Mononuclear cell (primary cell): ENCODE measurements at regions not wholly inside any gene's neighbourhood (a gene's known extent, or its start where the extent isn't known, plus 50 kb on each side); places are given as distances from the start of the nearest gene placed in this dataset.

Experiments used
- H3K27me3 ChIP-seq: 2 replicates; pipeline ENCODE4 v1.6.0; 2011; ENCODE audit warnings: low read length, control low read depth; ENCODE audit not compliant: insufficient read depth
- H3K4me1 ChIP-seq: 2 replicates; pipeline ENCODE4 v1.5.1; 2011; ENCODE audit warnings: mild to moderate bottlenecking, low read length, control low read depth; ENCODE audit not compliant: insufficient read depth
- H3K4me3 ChIP-seq: 2 replicates; pipeline ENCODE4 v1.5.1; 2011; ENCODE audit warnings: mild to moderate bottlenecking, low read length, moderate library complexity
- H3K9me3 ChIP-seq: 2 replicates; pipeline ENCODE4 v1.5.1; 2011; ENCODE audit warnings: low read depth, mild to moderate bottlenecking, control low read depth, low read length

DNA sequence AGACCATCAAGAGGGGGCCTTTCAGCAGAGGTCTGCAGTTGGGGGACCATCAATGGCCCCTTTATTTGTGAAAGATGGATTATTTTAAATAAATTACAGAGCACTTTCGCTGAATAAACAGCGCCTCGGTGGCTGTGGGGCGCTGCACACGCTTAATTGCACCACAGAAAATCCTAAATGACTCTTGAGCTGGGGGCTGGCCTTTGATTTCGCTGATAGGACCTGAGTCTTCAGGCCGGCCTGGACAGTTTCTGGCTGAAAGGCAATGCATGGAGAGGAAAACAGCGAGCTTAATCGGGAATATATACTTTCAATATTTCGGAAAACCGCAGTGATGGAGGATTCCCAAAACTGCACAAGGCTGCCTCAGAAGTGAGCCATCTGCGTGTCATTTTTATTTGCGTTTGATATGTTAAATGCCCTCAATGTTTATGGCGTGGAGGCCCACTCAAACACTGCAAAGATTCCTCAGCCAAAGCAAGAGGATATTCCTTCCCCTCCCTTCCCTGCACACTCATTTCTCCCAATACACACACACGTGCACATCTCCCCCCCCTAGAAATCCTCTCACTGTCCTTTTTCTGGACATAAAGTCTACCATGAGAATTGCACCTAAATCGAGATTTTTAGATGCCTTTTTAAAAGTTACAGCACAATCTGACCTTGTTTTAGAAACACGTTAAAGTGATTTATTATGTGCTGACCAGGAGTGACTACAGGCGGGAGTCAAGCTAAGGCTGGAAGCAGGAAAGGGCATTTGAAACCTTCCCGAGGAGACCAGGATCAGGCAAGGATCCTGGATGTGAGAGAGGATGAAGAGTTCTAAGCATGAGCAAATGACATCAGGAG, 340.7 kb downstream of the RAB28 start:
- H3K27me3 ChIP-seq: no peaks in the 10 kb centered on the region
- H3K9me3 ChIP-seq: no peaks in the 10 kb centered on the region
- no peak overlapping the region for H3K4me3 ChIP-seq
- no peaks in the 10 kb centered on the region for H3K4me1 ChIP-seq

DNA sequence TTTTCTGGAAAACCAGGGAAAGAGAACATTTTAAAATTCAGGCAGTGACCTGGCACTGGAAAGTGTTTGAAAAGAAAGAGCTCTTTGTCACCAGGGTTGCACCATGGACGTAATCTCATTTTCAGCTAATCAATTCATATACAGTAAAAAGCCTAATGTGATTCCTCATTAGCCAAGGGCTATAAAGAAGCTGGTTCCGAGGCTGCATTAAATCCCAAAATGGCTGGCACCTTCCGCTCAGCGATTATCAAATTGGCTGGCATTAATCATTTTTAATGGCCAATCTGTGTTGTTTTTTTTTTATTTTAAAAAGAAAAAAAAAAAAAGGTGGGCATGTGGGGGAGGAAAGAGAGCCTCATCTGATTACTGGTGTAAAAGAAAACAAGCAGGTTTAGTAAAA, 341.4 kb downstream of the RAB28 start:
- H3K9me3 ChIP-seq: no peaks in the 10 kb centered on the region
- no peaks in the 10 kb centered on the region for H3K27me3 ChIP-seq
- no peak overlapping the region for H3K4me3 ChIP-seq
- no peaks in the 10 kb centered on the region for H3K4me1 ChIP-seq

DNA sequence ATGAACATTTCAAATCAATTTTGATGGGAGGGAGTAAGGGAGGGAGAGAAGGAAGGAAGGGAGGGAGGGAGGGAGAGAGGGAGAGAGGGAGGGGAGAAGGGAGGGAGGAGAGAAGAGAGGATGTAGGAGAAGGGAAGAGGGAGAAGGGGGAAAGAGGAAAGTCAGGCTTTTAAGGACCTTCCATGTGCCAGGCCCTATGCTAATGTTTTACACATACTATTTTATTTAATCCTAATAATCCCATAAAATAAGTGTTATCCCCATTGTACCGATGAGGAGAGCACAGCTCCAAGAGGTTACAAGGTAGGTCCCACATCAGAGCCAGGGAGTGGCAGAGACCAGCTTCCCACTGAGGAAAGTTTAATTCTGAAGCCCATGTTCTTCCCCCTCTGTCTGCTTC, 341.9 kb downstream of the RAB28 start:
- H3K27me3 ChIP-seq: no peaks in the 10 kb centered on the region
- H3K9me3 ChIP-seq: no peaks in the 10 kb centered on the region
- H3K4me3 ChIP-seq: no peak overlapping the region
- no peaks in the 10 kb centered on the region for H3K4me1 ChIP-seq

DNA sequence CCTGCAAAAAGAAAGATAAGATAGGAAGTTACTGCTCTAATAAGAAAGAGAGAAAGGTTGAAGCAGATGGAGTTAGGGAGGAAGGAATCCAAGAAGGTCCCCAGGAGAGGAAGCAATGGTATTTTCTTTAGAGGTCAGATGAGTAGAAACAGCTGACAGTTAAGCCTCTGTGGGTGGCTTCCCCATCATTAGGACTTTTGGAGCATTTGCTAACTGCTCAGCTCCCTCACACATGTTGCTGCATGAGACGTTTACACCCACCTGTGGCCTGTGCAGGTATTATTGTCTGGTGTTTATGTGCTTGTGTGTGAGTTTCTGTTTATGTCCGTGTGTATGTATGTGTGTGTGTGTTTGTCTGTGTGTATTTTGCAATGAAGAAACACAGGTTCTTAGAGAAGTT, 346.8 kb downstream of the RAB28 start:
- Histone ChIP-seq H3K4me3 (no peak overlapping the region), H3K27me3 (no peaks in the 10 kb centered on the region), H3K9me3 (no peaks in the 10 kb centered on the region), H3K4me1 (no peaks in the 10 kb centered on the region)

DNA sequence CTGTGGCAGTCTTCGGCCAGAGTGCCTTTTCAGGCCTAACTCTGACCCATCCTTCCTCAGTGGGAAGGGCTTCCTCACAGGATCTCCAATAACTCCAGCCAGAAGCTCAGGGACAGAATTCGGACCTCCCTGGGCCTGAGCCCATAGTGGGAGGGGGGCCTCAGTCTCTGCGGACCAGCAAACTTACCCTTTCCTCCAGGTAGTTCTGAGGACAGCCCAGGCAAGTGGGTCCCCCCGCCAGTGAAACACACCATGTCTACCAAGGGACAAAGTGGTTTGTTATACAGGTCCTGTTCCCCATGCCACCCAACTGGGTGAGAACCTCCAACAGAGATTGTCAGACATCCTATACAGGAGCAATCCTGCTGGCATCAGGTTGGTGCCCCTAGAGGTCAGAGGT, 350.4 kb downstream of the RAB28 start:
- Histone ChIP-seq H3K9me3 (no peaks in the 10 kb centered on the region), H3K27me3 (no peaks in the 10 kb centered on the region), H3K4me3 (no peak overlapping the region), H3K4me1 (no peaks in the 10 kb centered on the region)

DNA sequence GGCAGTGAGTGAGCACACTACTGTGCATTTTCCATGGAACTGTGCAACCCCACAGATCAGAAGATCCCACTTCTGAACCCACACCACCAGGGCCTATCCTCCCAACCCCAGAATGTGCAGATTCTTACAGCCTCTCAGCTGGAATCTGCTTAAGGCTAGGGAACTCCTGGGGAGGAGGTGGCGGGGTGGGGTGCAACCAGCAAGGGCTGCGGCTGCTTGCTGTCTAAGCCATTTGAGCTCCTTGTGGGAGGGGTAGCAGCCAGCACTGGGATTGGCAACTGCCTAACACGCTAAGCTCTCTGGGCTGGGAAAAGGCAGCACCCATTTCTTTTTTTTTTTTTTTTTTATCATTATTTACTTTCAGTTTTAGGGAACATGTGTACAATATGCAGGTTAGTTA, 353.3 kb downstream of the RAB28 start:
- no peak overlapping the region for H3K4me3 ChIP-seq
- no peaks in the 10 kb centered on the region for H3K27me3 ChIP-seq
- H3K9me3 ChIP-seq: no peaks in the 10 kb centered on the region
- no peaks in the 10 kb centered on the region for H3K4me1 ChIP-seq

DNA sequence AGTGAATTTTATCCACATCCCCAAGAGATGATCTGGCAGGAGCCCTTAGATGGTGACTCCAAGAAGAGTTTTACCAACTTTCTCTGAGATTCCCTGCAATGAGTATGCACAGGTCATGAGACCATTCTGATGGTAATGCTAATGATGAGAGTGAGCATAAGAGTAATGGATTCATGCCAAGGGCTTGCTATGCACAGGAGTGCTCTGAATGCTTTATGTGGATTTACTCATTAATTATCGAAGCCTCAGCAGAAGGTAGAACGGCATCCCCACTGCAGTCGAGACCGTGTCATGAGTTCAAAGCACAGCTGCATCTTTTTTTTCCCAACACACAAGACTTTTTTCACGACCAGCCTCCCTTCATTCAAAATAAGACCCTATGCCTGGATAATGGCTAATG, 355.0 kb downstream of the RAB28 start:
- no peak overlapping the region for H3K4me3 ChIP-seq
- H3K27me3 ChIP-seq: no peaks in the 10 kb centered on the region
- H3K9me3 ChIP-seq: no peaks in the 10 kb centered on the region
- H3K4me1 ChIP-seq: no peaks in the 10 kb centered on the region

DNA sequence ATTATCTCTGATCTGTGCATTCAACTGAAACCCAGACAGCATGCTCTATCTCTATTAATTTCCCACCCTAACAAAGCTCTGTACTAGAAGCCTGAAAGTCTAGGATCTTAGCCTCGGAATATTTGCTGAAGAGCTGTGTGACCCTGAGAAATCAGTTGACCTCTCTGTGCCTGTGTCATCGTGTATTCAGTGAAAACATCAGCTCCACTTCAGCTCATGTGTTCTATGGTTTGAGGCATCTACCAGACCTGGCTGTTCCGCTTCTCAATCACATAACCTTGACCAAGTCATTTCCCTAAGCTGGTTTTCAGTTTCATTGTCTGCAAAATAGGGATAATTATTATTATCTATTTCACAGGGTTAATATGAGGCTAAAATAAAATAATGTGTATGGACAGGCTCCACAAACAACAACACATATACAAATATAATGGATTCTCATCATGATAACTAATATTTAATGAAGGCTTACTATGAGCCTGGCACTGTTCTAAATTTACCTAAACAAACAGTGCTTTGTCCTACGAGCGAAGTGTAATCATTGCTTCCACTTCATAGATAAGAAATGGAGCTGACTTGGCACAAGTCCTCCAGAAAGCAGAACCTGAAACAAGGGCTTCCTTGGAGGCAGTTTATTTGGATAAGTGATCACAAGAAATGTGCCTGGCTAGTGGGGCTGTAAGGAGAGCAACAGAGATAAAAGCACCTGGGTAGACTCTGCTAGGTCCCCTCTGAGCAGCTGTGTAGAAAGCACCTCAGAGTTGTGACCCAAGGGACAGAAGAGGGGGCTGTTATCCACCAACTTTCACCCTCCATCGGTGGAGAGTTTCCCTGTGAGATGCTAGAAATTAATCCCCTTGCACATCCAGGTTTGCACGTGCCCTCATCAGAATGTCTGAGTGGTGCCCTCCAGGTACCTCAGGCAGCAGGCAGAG, 356.9 kb downstream of the RAB28 start:
- H3K9me3 ChIP-seq: no peaks in the 10 kb centered on the region
- H3K27me3 ChIP-seq: no peaks in the 10 kb centered on the region
- no peak overlapping the region for H3K4me3 ChIP-seq
- H3K4me1 ChIP-seq: no peaks in the 10 kb centered on the region

DNA sequence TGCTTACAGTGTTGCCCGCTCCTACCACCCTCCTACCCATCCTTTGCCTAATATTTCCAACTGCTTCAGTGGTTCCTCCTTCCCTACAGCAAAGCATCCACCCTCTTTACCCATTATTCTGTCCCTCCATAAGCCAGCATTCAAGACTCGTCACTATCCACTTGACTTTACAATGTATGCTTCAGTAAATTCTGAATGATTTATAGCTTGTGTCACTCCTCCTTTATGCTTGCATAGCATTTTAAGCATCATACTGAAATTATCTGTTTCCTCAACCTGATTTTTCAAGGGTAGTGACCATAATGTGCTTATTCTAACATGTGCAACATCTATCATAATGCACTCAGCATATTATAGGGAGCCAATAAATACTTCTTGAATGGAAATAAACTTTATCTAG, 365.5 kb downstream of the RAB28 start:
- Histone ChIP-seq H3K9me3 (no peaks in the 10 kb centered on the region), H3K27me3 (no peaks in the 10 kb centered on the region), H3K4me1 (no peaks in the 10 kb centered on the region), H3K4me3 (no peak overlapping the region)

DNA sequence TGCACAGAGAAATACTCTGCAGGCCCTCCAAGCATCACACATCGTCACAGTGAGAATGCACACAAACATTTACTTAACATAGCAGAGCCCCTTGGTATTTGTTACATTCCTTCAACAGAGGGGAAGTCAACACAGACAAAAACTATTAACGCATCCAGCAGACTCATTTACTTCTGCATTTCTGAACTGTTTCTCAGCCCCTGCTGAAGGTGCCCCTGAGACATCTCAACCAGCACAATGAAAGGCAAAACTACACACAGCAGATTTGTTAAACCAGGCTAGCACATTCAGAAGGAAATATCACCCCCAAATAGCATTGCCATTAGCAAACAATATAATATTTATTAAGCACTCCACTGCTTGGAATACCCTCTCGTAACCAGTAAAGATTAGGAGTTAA, 367.0 kb downstream of the RAB28 start:
- no peaks in the 10 kb centered on the region for H3K9me3 ChIP-seq
- no peak overlapping the region for H3K4me3 ChIP-seq
- H3K4me1 ChIP-seq: no peaks in the 10 kb centered on the region
- no peaks in the 10 kb centered on the region for H3K27me3 ChIP-seq

DNA sequence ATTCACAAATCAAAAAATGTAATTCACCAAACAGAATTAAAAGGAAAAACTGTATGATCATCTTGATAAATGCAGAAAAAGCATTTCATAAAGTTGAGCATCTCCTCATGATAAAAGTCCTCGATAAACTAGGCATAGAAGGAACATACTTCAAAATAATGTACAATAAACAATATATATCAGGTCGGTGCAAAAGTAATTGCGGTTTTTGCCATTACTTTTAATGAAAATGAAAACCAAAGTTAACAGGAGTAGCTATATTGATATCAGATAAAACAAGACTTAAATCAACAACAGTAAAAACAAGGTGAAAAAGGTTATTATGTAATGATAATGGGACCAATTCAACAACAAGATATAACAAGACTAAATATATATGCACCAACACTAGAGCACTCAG, 372.1 kb downstream of the RAB28 start:
- no peaks in the 10 kb centered on the region for H3K4me1 ChIP-seq

DNA sequence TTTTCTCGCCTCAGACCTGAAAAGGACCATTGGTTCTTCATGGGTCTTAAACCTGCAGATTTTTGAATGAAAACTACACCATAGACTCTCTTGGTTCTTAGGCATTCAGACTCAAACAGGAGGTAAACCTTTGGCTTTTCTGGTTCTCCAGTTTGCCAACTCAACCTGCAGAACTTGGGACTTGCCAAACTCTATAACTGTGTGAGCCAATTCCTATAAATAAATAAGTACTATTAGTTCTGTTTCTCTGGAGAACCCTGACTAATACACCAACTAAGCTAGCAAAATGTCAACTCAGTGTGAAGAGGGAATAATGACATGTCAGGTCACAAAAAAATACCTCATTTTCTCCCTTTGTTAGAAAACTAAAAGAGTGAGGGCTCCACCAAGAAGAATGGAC, 374.6 kb downstream of the RAB28 start:
- Histone ChIP-seq H3K4me1 (no peaks in the 10 kb centered on the region), H3K4me3 (no peak overlapping the region), H3K27me3 (no peaks in the 10 kb centered on the region), H3K9me3 (peaks cover 13% of the 10 kb centered on the region)

More for the DNA sequence above, 372.1 kb downstream of the RAB28 start:
- Histone ChIP-seq H3K4me3 (no peak overlapping the region), H3K27me3 (no peaks in the 10 kb centered on the region), H3K9me3 (peaks cover 13% of the 10 kb centered on the region)

DNA sequence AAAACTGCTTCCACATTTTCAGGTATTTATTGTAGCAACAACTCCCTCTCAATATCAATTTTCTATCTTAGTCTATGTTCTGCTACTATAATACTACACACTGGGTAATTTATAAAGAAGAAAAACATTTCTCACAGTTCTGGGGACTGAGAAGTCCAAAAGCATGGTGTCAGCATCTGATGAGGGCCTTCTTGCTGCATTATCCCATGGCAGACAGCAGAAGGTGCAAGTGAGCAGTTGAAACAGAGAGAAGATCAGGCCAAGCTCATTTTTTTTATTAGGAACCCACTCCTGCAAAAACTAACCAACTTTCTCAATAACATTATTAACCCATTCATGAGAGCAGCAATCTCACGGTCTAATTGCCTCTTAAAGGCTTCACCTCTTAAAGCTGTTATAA, 376.0 kb downstream of the RAB28 start:
- peaks cover 13% of the 10 kb centered on the region for H3K9me3 ChIP-seq
- no peak overlapping the region for H3K4me3 ChIP-seq
- H3K4me1 ChIP-seq: no peaks in the 10 kb centered on the region
- H3K27me3 ChIP-seq: no peaks in the 10 kb centered on the region

DNA sequence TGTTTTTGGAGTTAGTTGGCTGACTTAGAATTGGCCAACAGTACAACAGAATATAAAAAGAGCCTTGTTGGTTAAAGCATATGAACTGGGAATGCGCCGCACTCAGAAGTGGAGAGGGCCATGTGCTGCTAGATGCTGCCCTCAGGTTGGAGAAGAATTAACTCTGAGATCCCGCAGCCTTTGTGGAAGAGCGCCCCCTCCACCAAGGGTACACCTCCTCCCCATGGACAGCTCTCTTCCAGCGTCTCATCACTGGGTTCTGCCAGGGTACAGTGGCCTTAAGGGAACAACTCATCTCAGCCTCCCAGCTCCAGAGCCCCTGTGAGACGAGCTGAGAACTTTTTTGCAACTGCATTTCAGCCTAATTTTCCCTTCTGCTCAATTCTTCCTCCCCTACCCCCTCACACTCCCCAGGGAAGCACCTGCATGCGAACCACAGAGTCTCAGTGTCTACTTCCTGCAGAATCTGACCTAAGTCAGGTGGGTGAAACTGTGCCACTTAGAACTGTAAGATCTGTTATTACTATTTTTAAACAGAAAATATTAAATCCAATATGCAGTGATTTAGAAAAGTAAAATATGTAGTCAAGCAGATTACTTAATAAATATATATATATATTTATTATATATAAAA, 380.6 kb downstream of the RAB28 start:
- no peaks in the 10 kb centered on the region for H3K4me1 ChIP-seq

DNA sequence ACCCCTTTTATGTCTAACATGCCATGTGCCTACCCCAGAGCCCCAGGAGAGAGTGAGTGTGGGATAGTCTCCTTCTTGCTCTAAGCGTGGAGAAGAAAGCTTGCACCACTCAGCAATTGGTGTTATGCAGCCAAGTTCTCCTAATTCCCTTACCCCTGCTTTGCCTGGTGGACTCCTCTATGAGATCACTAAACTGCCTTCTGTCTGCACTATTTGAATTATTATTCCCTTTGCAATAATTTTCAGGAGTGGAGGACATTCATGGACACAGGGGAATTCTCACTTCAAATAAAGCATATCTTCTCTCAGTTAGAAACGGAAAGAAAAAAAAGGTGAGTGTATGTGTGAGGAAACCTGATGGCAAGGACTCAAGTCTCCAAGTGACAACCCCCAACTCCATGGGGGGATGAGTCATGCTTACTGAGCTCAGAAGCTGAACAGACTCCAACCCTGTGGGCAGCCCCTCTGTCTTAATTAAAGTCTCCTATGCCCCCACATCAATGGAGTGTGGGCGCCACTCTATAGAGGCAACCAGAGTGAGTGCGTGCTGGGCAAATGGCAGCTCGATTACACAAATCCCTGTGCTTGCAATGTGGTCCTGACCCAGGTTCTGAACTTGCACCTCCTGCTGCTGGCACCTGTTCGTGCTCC, 381.9 kb downstream of the RAB28 start:
- H3K4me3 ChIP-seq: no peak overlapping the region
- no peaks in the 10 kb centered on the region for H3K27me3 ChIP-seq
- no peaks in the 10 kb centered on the region for H3K9me3 ChIP-seq
- no peaks in the 10 kb centered on the region for H3K4me1 ChIP-seq

More for the DNA sequence above, 380.6 kb downstream of the RAB28 start:
- Histone ChIP-seq H3K27me3 (no peaks in the 10 kb centered on the region), H3K4me3 (no peak overlapping the region), H3K9me3 (no peaks in the 10 kb centered on the region)
